Cardiac muscle cell (in vitro differentiated cells and primary cell): ENCODE measurements at regions not wholly inside any gene's neighbourhood (a gene's known extent, or its start where the extent isn't known, plus 50 kb on each side); places are given as distances from the start of the nearest gene placed in this dataset.

Source experiments
- DNase-seq, 2 donors: peaks; one replicate each; pipeline versions ENCODE4 v3.0.0 to v3.0.0-alpha.2; 2010 to 2017; ENCODE audit warnings: low read depth in 1 of 2, low spot score in 1 of 2
- H3K27ac ChIP-seq: fragments of 200-600 bp; sonication (generic); 2 replicates; pipeline ENCODE4 v1.5.1; 2016
- H3K27me3 ChIP-seq: fragments of 200-600 bp; sonication (generic); 2 replicates; pipeline ENCODE4 v1.6.0; 2016; ENCODE audit warnings: control low read depth
- H3K36me3 ChIP-seq: fragments of 200-600 bp; sonication (generic); 2 replicates; pipeline ENCODE4 v1.5.1; 2016; ENCODE audit warnings: control low read depth
- H3K4me1 ChIP-seq: fragments of 200-600 bp; sonication (generic); 2 replicates; pipeline ENCODE4 v1.8.1; 2017; ENCODE audit warnings: low read depth, mild to moderate bottlenecking, mixed run types
- H3K4me3 ChIP-seq: fragments of 200-600 bp; sonication (generic); 2 replicates; pipeline ENCODE4 v1.5.1; 2016; ENCODE audit warnings: mild to moderate bottlenecking
- H3K9me3 ChIP-seq: fragments of 200-600 bp; sonication (generic); 2 replicates; pipeline ENCODE4 v1.5.1; 2017; ENCODE audit warnings: low read depth, mild to moderate bottlenecking, control low read depth
- CTCF ChIP-seq: IDR thresholded peaks from 2 replicates; pipeline ENCODE4 v1.5.1; 2012; ENCODE audit warnings: low read depth, mild to moderate bottlenecking, low read length

GRCh38 chr12:29902043-29902442, 118.3 kb upstream of the TMTC1 start:
- Histone ChIP-seq H3K4me1 (no peaks in the 10 kb centered on the region), H3K27ac (no peak overlapping the region), H3K36me3 (no peaks in the 10 kb centered on the region), H3K4me3 (no peak overlapping the region), H3K27me3 (no peaks in the 10 kb centered on the region), H3K9me3 (no peaks in the 10 kb centered on the region)
- DNase-seq: no peak
- TF ChIP-seq CTCF: no peak

- DNase-seq: no peak
- no peak for TF ChIP-seq CTCF
- Histone ChIP-seq H3K27ac (no peak overlapping the region), H3K9me3 (no peaks in the 10 kb centered on the region), H3K4me3 (no peak overlapping the region), H3K27me3 (no peaks in the 10 kb centered on the region), H3K4me1 (no peaks in the 10 kb centered on the region), H3K36me3 (no peaks in the 10 kb centered on the region)
Observed at GRCh38 chr12:29901585-29901984, 117.8 kb upstream of the TMTC1 start.

GRCh38 chr12:29899212-29899931, 115.6 kb upstream of the TMTC1 start:
- no peaks in the 10 kb centered on the region for H3K27me3 ChIP-seq
- H3K4me1 ChIP-seq: no peaks in the 10 kb centered on the region
- no peak overlapping the region for H3K27ac ChIP-seq
- no peaks in the 10 kb centered on the region for H3K9me3 ChIP-seq
- TF ChIP-seq CTCF: no peak
- H3K36me3 ChIP-seq: no peaks in the 10 kb centered on the region
- no peak overlapping the region for H3K4me3 ChIP-seq
- DNase-seq: no peak

- no peak for DNase-seq
Observed at GRCh38 chr12:29895966-29896365, 112.2 kb upstream of the TMTC1 start.

GRCh38 chr12:29893002-29893401, 109.3 kb upstream of the TMTC1 start:
- H3K36me3 ChIP-seq: no peaks in the 10 kb centered on the region
- H3K4me3 ChIP-seq: no peak overlapping the region
- H3K4me1 ChIP-seq: no peaks in the 10 kb centered on the region
- no peaks in the 10 kb centered on the region for H3K9me3 ChIP-seq
- no peak for TF ChIP-seq CTCF
- no peak overlapping the region for H3K27ac ChIP-seq
- no peak for DNase-seq
- no peaks in the 10 kb centered on the region for H3K27me3 ChIP-seq

More at GRCh38 chr12:29895966-29896365, 112.2 kb upstream of the TMTC1 start:
- H3K9me3 ChIP-seq: no peaks in the 10 kb centered on the region
- H3K4me3 ChIP-seq: no peak overlapping the region
- no peaks in the 10 kb centered on the region for H3K36me3 ChIP-seq
- TF ChIP-seq CTCF: no peak
- H3K4me1 ChIP-seq: no peaks in the 10 kb centered on the region
- no peak overlapping the region for H3K27ac ChIP-seq
- H3K27me3 ChIP-seq: no peaks in the 10 kb centered on the region
